ENCODE measurements at regions not wholly inside any gene's neighbourhood (a gene's known extent, or its start where the extent isn't known, plus 50 kb on each side); places are given as distances from the start of the nearest gene placed in this dataset.

- TF ChIP-seq POLR2AphosphoS5 (IDR thresholded peaks at IDR 0.05; ENCODE audit: low read depth, low read length) (no peak), SIN3A (IDR thresholded peaks at IDR 0.05; ENCODE audit: borderline replicate concordance, insufficient read depth, low read depth, low read length) (no peak), TCF7L2 (IDR thresholded peaks at IDR 0.05; ENCODE audit: low read depth, low read length) (no peak), CTCF (IDR thresholded peaks at IDR 0.05) (no peak), REST (IDR thresholded peaks at IDR 0.05; ENCODE audit: insufficient read depth in 1 of 2, low read depth in 2 of 2, low read length in 1 of 2) (no peak)
- DNase-seq (ENCODE audit: low read depth, low spot score) (no peak), ATAC-seq (no peak)
- no peaks in the 10 kb centered on the region for H3K4me1 ChIP-seq (ENCODE audit: control insufficient read depth, insufficient read depth, low read length)
- H3K4me3 ChIP-seq (ENCODE audit: low read depth in 2 of 2, low read length in 2 of 2), result no peak overlapping the region
- H3K36me3 ChIP-seq (ENCODE audit: control insufficient read depth, insufficient read depth, low read length), result no peaks in the 10 kb centered on the region
- ChIA-PET POLR2A (no interaction called here), CTCF (no interaction called here)
- no peaks in the 10 kb centered on the region for H3K9me3 ChIP-seq (ENCODE audit: control insufficient read depth, insufficient read depth, low read depth, low read length)
- no peak overlapping the region for H3K27ac ChIP-seq (ENCODE audit: low read length)
- no TSS peak for BruUV-seq (replicated peaks)
- no peaks in the 10 kb centered on the region for H3K27me3 ChIP-seq (ENCODE audit: control insufficient read depth, insufficient read depth, low read length)
- in situ Hi-C loops (cut with HindIII; ENCODE audit: low pct_unique_long_range_greater_than_20kb, low sequenced_read_pairs), result no loop called here
- intact Hi-C loops (cut with micrococcal nuclease; ENCODE audit: unreplicated experiment), result no loop called here
These were observed 120.5 kb downstream of the RAP2A start for GRCh38 chr13:97554496-97554895.

- Histone ChIP-seq H3K27me3 (ENCODE audit: control insufficient read depth, insufficient read depth, low read length) (no peaks in the 10 kb centered on the region), H3K4me3 (ENCODE audit: low read depth in 2 of 2, low read length in 2 of 2) (no peak overlapping the region), H3K36me3 (ENCODE audit: control insufficient read depth, insufficient read depth, low read length) (no peaks in the 10 kb centered on the region), H3K9me3 (ENCODE audit: control insufficient read depth, insufficient read depth, low read depth, low read length) (no peaks in the 10 kb centered on the region), H3K27ac (ENCODE audit: low read length) (no peak overlapping the region), H3K4me1 (ENCODE audit: control insufficient read depth, insufficient read depth, low read length) (no peaks in the 10 kb centered on the region)
- ChIA-PET CTCF (no interaction called here), POLR2A (no interaction called here)
- DNase-seq (ENCODE audit: low read depth, low spot score) (no peak), ATAC-seq (no peak)
- in situ Hi-C loops (cut with HindIII; ENCODE audit: low pct_unique_long_range_greater_than_20kb, low sequenced_read_pairs) (no loop called here), intact Hi-C loops (cut with micrococcal nuclease; ENCODE audit: unreplicated experiment) (no loop called here)
- TF ChIP-seq REST (IDR thresholded peaks at IDR 0.05; ENCODE audit: insufficient read depth in 1 of 2, low read depth in 2 of 2, low read length in 1 of 2) (no peak), CTCF (IDR thresholded peaks at IDR 0.05) (no peak), SIN3A (IDR thresholded peaks at IDR 0.05; ENCODE audit: borderline replicate concordance, insufficient read depth, low read depth, low read length) (no peak), POLR2AphosphoS5 (IDR thresholded peaks at IDR 0.05; ENCODE audit: low read depth, low read length) (no peak), TCF7L2 (IDR thresholded peaks at IDR 0.05; ENCODE audit: low read depth, low read length) (no peak)
- no TSS peak for BruUV-seq (replicated peaks)
These were observed 121.1 kb downstream of the RAP2A start for GRCh38 chr13:97555034-97555433.
